GM19238 (cell line): ENCODE measurements at regions not wholly inside any gene's neighbourhood (a gene's known extent, or its start where the extent isn't known, plus 50 kb on each side); places are given as distances from the start of the nearest gene placed in this dataset.
"Not testable (repeated sequence)": the region's sequence is repeated elsewhere in the genome, so short reads cannot be mapped to it uniquely, and the experiment has no call there.

Experiments used
- DNase-seq: peaks from one replicate; pipeline ENCODE4 v3.0.0; 2011; ENCODE audit warnings: low spot score; ENCODE audit not compliant: insufficient read length

- DNase-seq, result no peak
Observed at GRCh38 chr12:118536306-118536906, 160.1 kb downstream of the SUDS3 start.

GRCh38 chr12:118537481-118537917, 161.1 kb downstream of the SUDS3 start:
- no peak for DNase-seq

GRCh38 chr12:118541071-118541470, 164.7 kb downstream of the SUDS3 start:
- DNase-seq, result no peak

GRCh38 chr12:118541934-118542333, 165.6 kb downstream of the SUDS3 start:
- DNase-seq, result no peak

- DNase-seq, result no peak
Observed at GRCh38 chr12:118543651-118544050, 167.3 kb downstream of the SUDS3 start.

GRCh38 chr12:118544569-118544968, 168.2 kb downstream of the SUDS3 start:
- no peak for DNase-seq

- DNase-seq, result not testable (repeated sequence)
Observed at GRCh38 chr12:118547606-118548005, 171.3 kb downstream of the SUDS3 start.

- no peak for DNase-seq
Observed at GRCh38 chr12:118548887-118549509, 172.6 kb downstream of the SUDS3 start.

GRCh38 chr12:118549510-118549980, 173.2 kb downstream of the SUDS3 start:
- DNase-seq, result no peak

- no peak for DNase-seq
Observed at GRCh38 chr12:118553856-118554504, 177.6 kb downstream of the SUDS3 start.

GRCh38 chr12:118558941-118559340, 182.6 kb downstream of the SUDS3 start:
- no peak for DNase-seq

GRCh38 chr12:118560733-118561132, 184.4 kb downstream of the SUDS3 start:
- DNase-seq, result no peak

GRCh38 chr12:118571730-118572129, 195.4 kb downstream of the SUDS3 start:
- DNase-seq, result no peak

- no peak for DNase-seq
Observed at GRCh38 chr12:118574288-118574687, 197.9 kb downstream of the SUDS3 start.

- DNase-seq, result no peak
Observed at GRCh38 chr12:118575730-118576129, 199.4 kb downstream of the SUDS3 start.

GRCh38 chr12:118581371-118581770, 205.0 kb downstream of the SUDS3 start:
- no peak for DNase-seq

GRCh38 chr12:118582863-118583262, 206.5 kb downstream of the SUDS3 start:
- DNase-seq, result no peak

GRCh38 chr12:118586433-118586832, 210.1 kb downstream of the SUDS3 start:
- no peak for DNase-seq

- no peak for DNase-seq
Observed at GRCh38 chr12:118589162-118589561, 212.8 kb downstream of the SUDS3 start.

- no peak for DNase-seq
Observed at GRCh38 chr12:118590406-118591150, 214.2 kb downstream of the SUDS3 start.

- DNase-seq, result no peak
Observed at GRCh38 chr12:118603610-118604361, 227.4 kb downstream of the SUDS3 start.
